GM18499 (cell line): ENCODE measurements at regions not wholly inside any gene's neighbourhood (a gene's known extent, or its start where the extent isn't known, plus 50 kb on each side); places are given as distances from the start of the nearest gene placed in this dataset.

Experiments used
- ATAC-seq: cut with Tn5 transposase; IDR thresholded peaks from one replicate; pipeline ENCODE4 v1.9.1; 2021; ENCODE audit warnings: moderate number of reproducible peaks; ENCODE audit not compliant: insufficient read depth, unreplicated experiment

DNA sequence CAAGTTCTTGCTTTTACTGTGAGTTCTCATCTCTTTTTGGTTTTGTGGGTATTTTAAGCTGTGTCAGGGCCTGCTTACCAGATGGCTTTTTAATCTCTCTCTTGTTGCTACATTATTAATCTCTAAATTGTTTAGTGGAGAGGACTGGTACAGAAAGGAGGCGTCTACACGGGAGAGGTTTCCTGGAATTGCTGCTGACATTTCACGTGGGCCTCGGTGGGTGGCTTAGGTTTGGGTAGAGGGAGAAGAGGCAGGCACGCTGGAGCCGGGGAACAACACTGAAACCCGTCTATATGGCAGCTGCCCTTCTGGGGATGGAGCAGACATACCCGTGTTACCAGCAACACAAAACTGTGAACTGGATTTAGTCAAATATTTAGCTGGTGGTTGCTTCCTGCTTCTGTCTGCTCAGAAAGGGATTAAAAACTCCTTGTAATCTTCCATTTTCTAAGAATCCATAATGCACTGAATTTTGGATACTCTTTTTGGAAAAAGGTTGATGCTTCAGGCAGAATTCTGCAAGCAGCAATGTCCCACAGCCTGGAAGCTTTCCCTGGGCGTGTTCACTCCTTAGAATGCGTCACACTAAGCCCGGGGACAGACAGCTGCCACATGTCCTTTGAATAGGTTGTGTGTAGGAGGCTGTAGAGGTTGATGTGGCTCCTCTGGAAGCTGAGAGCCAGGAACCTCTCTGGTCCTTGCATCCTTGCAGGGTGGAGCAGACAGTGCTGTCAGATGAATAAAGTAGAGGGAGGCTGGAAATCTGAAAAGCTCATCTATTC lies 199.8 kb upstream of the GATB start:
- ATAC-seq: no peak

DNA sequence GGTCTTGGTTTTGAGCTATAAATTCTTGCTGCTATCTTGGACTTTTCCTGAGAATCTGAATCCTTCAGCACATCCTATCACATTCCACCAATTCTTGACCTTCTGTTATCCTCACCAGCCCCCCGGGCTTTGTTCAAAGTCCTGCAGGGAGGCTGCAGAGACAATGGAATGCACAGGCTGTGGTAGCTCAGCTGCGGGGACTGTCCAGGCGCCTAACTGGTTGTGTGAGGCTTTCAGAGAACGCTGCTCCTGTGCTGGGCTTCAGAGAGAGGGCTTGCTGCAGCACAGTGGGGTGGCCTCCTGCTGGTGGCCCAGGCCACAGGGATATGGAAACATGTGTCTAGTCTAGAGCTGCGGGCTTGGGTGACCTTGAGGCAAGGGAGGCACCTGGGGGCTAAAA lies 196.3 kb upstream of the GATB start:
- ATAC-seq: no peak

DNA sequence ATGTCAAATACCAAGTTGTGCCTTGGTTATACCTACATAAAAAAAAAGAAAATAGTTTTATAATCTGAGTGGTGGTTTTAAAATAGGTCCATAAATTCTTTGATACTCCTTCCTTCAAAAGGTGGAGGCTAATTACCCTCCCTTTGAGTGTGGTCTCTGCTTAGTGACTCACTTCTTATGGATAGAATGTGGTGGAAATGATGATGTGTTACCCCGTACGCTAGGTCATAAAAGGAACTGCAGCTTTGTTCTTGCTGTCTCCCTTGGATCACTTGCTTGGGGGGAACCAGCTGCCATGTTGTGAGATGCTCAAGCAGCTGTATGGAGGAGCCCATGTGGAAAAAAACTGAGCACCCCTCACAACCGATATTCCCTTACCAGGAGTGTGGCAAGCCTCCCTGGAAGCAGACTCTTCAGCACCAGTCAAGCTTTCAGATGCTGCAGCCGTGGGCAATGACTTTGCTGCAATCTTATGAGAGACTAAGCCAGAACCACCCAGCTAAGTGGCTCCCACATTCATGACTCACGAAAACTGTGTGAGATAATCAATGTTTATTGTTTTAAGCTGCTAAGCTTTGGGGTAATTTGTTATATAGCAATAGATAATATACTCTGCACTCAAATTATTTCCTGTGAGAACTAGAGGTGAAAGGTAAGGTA lies 195.0 kb upstream of the GATB start:
- no peak for ATAC-seq

DNA sequence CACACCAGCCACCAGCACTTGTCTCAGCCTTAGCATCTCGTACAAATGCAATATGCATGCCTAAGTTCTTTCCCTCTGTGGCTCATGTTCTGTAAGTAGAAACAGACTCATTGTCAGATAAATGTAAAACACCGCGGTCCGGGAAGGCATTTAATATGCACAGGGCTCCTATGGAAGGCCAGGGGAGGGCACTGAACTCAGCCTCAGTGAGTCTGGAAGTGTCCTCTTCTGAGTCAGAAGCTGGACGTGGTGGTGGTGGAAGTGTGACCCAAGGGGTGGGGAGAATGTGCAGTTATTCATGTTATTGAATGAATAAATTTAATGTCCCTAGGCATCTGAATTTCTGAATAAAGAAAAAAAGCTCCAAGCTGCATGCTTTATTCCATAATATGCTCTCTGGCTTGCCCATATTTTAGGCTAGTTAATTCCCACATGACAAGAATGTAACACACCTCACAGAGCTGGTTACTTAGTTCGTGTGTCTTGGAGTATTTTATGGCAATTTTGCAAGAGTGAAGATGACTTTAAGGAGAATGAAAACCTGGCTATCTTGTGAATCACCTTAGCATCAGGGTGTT lies 193.1 kb upstream of the GATB start:
- no peak for ATAC-seq

DNA sequence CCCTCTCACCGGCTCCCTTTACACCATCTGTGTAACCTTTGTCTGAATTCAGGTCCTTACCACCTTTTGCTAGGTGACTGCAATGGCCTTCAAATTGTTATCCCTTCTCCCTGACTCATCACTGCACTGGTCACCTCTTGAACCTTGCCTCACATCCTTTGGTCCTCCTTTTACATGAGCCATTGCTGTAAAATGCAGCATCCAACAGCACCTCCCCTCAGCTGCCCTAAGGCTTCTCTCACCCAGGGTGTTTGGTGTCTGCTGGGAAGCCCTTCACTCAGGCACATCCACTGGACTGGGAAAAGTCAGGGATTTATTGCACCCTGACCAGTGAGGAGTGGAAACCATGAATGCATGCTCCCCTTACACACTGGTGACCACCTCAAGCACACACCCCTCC lies 192.5 kb upstream of the GATB start:
- no peak for ATAC-seq

DNA sequence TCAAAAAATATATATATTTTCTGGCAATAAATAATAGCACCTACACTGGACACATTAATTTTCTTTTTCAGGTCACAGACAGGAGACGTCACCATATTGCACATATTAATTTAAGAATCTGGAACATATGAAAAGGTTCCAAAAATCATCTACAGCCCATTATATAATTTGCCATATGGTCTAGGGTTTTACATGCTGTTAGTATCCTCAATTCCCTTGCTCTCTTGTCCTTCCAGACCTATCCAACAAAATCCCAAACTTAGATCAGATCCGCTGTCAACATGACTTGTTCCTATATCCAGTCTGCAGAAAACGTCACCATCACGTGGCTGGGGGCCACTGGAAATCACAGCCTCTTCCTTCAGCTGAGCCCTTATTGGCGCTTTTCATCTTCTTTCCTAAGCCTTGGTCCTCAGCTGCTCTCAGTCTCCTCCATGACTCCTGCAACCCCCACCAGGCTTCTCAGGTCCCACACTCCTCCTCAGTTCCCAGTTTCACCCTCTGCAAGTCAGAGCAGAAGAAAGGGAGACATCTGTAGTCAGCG lies 192.0 kb upstream of the GATB start:
- no peak for ATAC-seq

DNA sequence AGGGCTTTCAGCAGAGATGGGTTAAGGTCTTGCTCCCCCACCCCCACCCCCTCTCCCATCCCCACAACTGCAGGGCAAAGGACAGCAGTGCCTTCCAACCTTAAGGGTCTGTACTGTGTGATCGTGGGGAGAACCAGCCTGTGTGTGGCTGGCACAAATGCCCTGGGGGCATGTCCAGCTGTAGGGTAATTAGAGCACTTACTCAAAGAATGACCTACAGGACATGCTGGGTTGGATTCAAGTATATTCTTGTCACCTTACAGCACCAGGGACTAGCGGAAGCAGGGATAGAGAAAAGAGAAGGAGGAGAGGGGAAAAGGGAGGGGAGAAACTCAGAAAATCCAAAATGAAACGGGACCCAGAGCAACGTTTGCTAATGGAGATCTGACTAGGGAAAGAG lies 191.3 kb upstream of the GATB start:
- no peak for ATAC-seq

DNA sequence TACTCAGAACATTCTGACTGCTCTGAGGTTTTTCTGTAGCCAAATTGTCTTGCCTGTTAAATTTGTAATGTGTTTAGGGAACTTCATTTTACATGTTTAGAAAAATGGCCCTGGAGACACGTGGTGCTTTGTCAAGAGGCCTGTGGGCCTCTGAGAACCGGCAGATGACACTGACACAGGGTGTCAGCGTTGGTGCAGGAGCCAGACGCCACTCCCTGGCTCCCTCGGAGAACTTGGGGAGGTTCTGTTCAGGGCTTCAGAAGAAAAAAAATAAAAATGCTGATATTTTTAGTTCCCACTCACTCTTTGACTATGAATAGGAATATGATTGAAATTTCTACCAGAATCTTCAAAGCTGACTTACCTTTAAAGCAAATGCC lies 190.9 kb upstream of the GATB start:
- ATAC-seq: no peak

DNA sequence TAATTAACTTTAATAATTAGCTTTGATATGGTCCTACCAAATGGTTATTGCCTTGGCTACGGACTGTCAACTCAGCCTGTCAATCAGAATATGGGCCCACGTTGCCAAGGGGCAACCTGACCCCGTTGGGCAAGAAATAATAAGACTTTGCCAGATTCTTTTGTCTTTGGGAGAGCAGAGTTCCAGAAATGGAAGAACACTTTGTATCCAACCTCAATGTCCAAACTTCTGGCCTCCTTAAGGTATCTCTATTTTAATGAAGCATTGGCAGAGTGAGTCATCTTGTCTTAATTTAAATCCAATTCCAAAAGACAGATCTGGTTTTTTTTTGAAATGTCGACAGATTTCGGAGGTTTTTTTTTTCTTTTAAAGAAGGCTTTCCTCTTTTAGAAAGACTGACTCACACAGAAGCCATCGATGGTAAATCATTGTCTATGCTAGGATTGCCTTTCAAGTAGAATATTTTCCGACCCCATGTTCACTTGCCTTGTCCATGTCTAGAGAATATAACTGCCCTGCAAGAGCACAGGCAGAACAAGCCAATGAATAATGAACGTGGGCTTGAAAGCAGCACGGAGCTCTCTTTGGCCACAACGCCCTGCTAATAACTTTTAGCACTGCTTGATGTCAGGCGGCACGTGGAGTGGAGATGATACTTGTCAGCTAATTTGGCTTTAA lies 190.3 kb upstream of the GATB start:
- no peak for ATAC-seq

DNA sequence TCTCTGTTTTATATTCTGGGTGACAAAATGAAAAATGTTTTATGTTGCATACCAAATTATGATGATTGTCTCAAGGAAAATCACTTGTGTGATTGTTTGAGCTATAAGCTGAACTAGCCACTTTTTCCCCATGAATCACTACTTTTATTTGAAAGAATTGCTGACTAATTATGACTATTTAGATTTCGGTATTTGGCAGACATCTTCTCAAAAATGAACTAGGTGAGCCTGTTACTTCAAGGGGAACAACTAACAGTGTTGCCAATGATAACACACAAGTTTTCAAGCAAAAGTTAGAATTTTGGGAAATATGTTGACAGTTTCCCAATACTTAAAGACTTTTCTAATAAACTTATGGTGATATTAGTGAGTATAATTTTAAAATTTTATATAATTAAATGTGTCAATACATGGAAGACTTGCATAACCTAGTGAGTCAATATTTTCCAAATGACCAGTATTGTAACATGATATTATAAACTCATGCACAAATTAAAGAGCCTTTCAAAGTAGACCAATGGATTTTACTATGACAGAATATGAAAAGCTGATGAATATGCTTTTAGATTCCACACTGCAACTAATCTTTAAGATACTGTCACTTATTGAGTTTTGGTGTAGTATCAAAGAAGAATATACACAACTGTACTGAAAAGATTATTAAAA lies 187.7 kb upstream of the GATB start:
- ATAC-seq: no peak

DNA sequence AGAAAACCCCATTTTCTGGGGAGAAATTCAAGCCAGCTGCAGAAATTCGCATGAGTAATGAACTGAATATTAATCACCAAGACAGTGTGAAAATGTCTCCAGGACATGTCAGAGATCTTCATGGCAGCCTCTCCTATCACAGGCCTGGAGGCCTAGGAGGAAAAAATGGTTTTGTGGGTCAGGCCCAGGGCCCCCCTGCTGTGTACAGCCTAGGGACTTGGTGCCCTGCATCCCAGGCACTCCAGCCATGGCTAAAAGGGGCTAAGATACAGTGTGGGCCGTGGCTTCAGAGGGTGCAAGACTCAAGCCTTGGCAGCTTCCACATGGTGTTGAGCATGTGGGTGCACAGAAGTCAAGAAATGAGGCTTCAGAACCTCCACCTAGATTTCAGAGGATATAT lies 185.9 kb upstream of the GATB start:
- no peak for ATAC-seq

DNA sequence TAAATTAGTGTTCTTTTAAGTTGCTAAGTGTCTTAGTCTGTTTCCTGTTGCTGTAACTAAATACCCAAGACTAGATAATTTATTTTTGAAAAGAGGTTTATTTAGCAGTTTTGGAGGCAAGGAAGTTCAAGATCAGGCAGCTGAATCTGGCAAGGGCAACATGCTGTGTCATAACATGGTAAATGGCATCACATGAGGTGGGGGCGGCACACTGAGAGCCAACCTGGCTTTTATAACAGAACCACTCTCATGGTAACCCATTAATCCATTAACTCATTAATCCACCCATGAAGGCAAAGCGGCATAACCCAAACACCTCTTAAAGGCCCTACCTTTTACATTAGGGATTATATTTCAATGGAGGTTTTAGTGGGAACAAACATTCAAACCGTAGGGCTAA lies 182.2 kb upstream of the GATB start:
- ATAC-seq: no peak

DNA sequence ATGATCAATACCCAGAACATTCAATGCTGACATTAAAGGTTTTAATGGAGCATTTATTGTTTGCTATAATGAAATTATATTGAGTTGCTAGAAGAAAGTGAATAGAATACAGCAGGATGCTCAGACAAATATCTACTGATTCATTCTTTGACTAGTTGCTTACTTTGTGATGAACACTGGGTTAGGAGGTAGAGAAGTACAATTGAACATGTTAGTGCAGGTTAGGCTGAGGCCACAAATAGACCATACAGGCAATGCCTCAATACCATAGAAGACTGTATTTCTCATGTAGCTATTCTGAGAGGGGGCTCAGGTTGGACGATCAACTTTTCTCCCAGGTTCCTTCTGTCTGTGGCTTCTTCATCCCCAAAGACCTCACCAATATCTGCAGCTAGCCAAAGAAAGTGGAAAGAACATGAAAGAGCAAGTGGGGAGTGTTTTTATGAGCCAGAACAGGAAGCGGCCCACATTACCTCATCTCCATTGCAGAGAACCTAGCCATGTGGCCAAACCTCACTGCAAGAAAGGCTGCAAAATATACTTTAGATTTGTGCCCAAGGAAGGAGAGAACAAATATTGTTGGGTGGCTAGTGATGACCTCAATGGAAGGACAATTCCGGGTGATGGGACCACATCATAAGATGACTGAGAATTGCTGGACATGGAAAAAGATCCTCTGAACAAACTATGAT lies 180.3 kb upstream of the GATB start:
- no peak for ATAC-seq

DNA sequence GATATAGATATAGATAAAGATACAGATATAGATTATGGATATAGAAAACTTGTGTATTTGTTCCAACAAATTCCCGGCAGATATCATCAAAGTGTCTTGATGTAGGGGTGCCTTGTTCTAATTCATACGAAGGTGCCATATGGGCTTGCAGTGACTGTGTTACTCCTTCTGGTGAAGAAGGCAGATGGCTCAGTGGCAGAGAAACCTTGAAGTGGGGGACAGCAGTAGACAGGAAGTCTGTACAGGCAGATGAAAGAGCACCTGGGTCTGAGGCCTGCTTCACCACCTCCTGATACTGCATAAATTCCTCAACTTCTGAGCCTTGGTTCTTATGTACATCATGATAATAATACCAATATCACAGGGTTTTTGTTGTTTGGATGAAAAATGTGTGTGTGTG lies 179.5 kb upstream of the GATB start:
- ATAC-seq: no peak

DNA sequence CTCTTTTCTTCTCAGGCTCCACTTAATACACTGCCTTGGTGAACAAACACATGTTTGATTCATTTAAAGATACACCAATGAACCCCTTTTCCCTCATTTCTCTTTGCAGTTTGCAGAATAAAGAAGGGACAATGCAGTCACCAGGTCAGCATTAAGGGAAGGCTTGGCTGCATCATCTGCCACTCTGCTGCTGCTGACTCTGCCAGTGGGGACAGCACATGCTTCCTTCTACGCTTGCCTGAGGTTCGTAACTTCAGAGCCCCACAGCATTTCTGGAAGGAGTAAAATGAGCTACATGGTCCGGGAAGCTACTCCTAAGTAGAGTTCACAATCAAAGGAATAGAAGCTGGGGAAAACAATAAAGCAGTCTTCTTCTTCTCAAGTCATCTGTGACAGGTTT lies 178.9 kb upstream of the GATB start:
- ATAC-seq: no peak

DNA sequence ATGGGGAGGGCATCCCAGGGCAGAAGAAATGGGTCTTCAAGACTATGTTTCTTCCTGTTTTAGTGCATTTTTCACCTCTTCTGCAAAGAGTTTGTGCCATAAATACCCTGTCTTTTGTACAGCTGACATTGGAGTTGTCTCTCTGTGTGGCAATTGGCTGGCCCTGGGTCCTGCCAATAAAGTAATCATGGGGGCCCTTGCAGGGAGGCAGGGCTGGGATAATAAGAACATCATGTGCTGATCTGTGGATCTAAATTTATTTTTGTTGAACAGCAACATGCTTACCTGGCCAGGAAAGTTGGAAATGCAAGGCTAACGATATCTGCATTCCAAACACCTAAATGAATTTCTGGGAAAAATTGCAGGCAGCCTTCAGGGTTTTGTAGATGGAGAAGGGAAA lies 174.6 kb upstream of the GATB start:
- no peak for ATAC-seq

DNA sequence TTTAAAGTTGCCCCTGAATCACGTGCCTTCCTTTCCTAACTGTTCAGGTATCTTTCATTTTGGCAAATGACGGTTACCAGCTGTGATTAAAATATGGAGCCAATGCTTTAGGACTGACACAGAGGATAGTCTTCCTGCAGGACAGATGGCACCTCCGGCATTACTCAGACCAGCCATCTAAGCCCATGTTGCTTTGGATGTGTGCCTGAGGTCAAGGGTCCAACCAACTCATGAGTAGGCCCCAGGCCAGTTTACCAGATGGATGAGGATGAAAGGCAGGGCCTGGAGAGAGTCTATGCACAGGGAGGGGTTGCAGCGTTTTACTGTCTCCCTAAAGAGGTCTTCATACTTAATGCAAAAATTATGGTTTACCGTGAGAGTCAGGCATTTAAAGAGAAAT lies 174.0 kb upstream of the GATB start:
- no peak for ATAC-seq

DNA sequence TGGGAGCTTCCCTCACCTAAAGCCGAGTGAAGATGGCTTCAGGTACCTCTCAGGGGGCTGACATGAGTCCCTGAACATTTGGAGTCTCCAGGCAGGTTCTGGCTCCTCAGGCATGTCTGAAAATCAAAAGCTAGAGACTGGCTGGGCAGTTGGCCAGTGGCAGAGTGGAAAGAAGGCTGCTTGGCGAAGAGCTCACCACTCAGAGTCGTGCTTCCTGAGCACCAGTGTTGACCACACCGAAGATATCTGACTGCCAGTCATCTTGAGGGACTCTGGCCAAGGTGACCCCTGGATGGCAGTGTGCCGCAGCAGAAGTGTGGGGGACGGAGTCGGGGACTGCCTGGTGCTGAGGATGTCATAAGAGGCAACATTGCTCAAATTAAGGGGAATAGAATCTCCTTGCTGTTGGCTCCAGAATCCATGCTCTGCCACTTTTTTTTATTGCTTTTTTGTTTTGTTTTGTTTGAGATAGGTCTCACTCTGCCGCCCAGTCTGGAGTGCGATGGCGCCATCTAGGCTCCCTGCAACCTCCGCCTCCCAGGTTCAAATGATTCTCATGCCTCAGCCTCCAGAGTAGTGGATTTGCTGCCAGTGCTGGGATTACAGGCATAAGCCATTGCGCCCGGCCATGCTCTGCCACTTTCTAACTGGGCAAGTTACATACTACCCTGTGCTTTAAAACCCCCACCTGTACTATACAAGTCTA lies 172.5 kb upstream of the GATB start:
- no peak for ATAC-seq

DNA sequence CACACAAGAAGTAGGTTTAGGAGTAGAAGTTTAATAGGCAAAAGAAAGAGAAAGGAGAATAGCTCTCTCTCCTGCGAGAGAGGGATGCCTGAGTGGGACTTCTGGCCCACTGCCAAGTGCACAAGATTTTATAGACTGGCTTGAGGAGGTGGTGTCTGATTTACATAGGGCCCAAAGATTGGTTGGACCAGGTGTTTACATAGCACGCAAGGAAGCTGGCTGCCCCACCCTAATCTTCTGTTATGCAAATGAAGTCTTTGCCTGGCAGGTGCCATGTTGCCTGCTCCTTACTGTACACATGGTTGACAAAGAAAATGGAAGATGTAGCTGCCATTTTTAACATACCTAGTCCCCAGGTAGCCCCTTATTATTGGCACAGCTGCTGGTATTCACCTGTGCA lies 170.8 kb upstream of the GATB start:
- no peak for ATAC-seq
